ENCODE measurements at regions not wholly inside any gene's neighbourhood (a gene's known extent, or its start where the extent isn't known, plus 50 kb on each side); places are given as distances from the start of the nearest gene placed in this dataset.

- ChIA-PET RAD21 (ENCODE audit: unreplicated experiment) (no interaction called here), SMC1A (ENCODE audit: uncharacterized antibody, unreplicated experiment) (interaction anchor here (1.1 kb wide), 1 partner anchor 15 kb away, joined by 3 read pairs; no protein-coding TSS in a partner anchor), CTCF (interaction anchor here (1.1 kb wide), 1 partner anchor 9 kb away, joined by 3 read pairs; no protein-coding TSS in a partner anchor), POLR2A (no interaction called here)
- DNase-seq (ENCODE audit: low read depth, low spot score) = no peak
- H3K27ac ChIP-seq (ENCODE audit: control insufficient read depth, insufficient read depth) = no peak overlapping the region
- under 1% methylated on average over 5 of the region's 5 CpGs for WGBS (ENCODE audit: insufficient coverage, insufficient replicate concordance, low lambda C conversion rate, missing lambda C conversion rate)
- no peaks in the 10 kb centered on the region for H3K4me1 ChIP-seq (ENCODE audit: control insufficient read depth, insufficient read depth, low read length)
- no peaks in the 10 kb centered on the region for H3K9me3 ChIP-seq (replicated peaks; ENCODE audit: control insufficient read depth, insufficient read depth, low read length)
- ATAC-seq = no peak
- intact Hi-C loops (cut with micrococcal nuclease; ENCODE audit: unreplicated experiment) (no loop called here), in situ Hi-C loops (cut with MboI) (no loop called here)
- no peak overlapping the region for H3K4me3 ChIP-seq
- no peak overlapping the region for H3K4me2 ChIP-seq (ENCODE audit: control insufficient read depth, insufficient read depth)
- H3K79me2 ChIP-seq (ENCODE audit: control insufficient read depth, insufficient read depth, low read length) = no peaks in the 10 kb centered on the region
- no TSS peak for BruUV-seq (replicated peaks)
- FAIRE-seq = no peak
- H3K9ac ChIP-seq (ENCODE audit: control insufficient read depth, insufficient read depth, low read length) = no peak overlapping the region
- no peaks in the 10 kb centered on the region for H3K27me3 ChIP-seq (replicated peaks in 1 of 2; ENCODE audit: control insufficient read depth in 2 of 2, insufficient read depth in 2 of 2, low read length in 1 of 2)
- H3K36me3 ChIP-seq (ENCODE audit: control insufficient read depth in 2 of 2, insufficient read depth in 2 of 2, low read length in 1 of 2) = no peaks in the 10 kb centered on the region
- no peak overlapping the region for H2AFZ ChIP-seq (ENCODE audit: control insufficient read depth, low read depth, low read length)
- H4K20me1 ChIP-seq (ENCODE audit: control insufficient read depth, insufficient read depth) = no peaks in the 10 kb centered on the region
- TF ChIP-seq ASH2L (IDR thresholded peaks at IDR 0.05; ENCODE audit: borderline replicate concordance, low read depth) (no peak), STAT3 (IDR thresholded peaks at IDR 0.05; ENCODE audit: low read depth, low read length) (no peak), NR2F1 (conservative IDR thresholded peaks at IDR 0.05) (no peak), MLLT1 (IDR thresholded peaks at IDR 0.05) (no peak), NR2C2 (IDR thresholded peaks at IDR 0.05; ENCODE audit: borderline replicate concordance, control insufficient read depth, insufficient read length, low read depth) (no peak), MEF2B (IDR thresholded peaks at IDR 0.05; ENCODE audit: partially characterized antibody, poor library complexity, severe bottlenecking) (no peak), REST (IDR thresholded peaks at IDR 0.05; ENCODE audit: low read depth, low read length) (no peak), FOXM1 (IDR thresholded peaks at IDR 0.05; ENCODE audit: low read depth, low read length) (no peak), HDAC6 (IDR thresholded peaks at IDR 0.05; ENCODE audit: unreplicated experiment) (no peak), IRF5 (IDR thresholded peaks at IDR 0.05; ENCODE audit: borderline replicate concordance) (no peak), CEBPB (IDR thresholded peaks at IDR 0.05; ENCODE audit: borderline replicate concordance in 1 of 2, low read depth in 2 of 2, low read length in 2 of 2) (no peak), RB1 (IDR thresholded peaks at IDR 0.05; ENCODE audit: borderline replicate concordance) (no peak), ATF7 (IDR thresholded peaks at IDR 0.05; ENCODE audit: low read depth) (no peak), ETV6 (conservative IDR thresholded peaks at IDR 0.05 in 1 of 2, IDR thresholded peaks at IDR 0.05 in 1 of 2; ENCODE audit: borderline replicate concordance in 1 of 2, low read depth in 1 of 2) (no peak), ATF3 (IDR thresholded peaks at IDR 0.05; ENCODE audit: borderline replicate concordance, extremely low read depth, low read depth, low read length) (no peak), CBX3 (IDR thresholded peaks at IDR 0.05; ENCODE audit: borderline replicate concordance, low read depth) (no peak), MXI1 (IDR thresholded peaks at IDR 0.05; ENCODE audit: low read depth, low read length) (no peak), TCF12 (IDR thresholded peaks at IDR 0.05; ENCODE audit: low read depth, low read length) (no peak)
These were observed 301.6 kb upstream of the SLC16A7 start for GRCh38 chr12:59294221-59294620.

All from GM12878 (cell line).